A549 (cell line): ENCODE measurements at regions not wholly inside any gene's neighbourhood (a gene's known extent, or its start where the extent isn't known, plus 50 kb on each side); places are given as distances from the start of the nearest gene placed in this dataset.

Experiments
- ATAC-seq, 2 experiments: fragments of 200-7000 bp in 1 of 2; fragments of >200 bp in 1 of 2; cut with Nextera tagmentation in 1 of 2; cut with Tn5 transposase in 1 of 2; 3 replicates each; pipeline versions ENCODE4 v1.8.0 to v1.9.1; 2018 to 2020; ENCODE audit warnings: mild to moderate bottlenecking in 1 of 2, moderate library complexity in 1 of 2
- CTCF ChIA-PET: fragments of 300-600 bp; sonication (Branson Sonifier 250); formaldehyde crosslinking; extraction: SDS; loops from one replicate; lab custom pipeline; 2021; ENCODE audit warnings: antibody characterized with exemption, inconsistent platforms; lab: Yijun Ruan, JAX
- POLR2A ChIA-PET: fragments of 350-600 bp; formaldehyde crosslinking; extraction: SDS; loops from one replicate; lab custom pipeline; 2021; ENCODE audit warnings: antibody characterized with exemption, inconsistent platforms; lab: Yijun Ruan, JAX
- DNase-seq, 2 experiments: peaks; one replicate each; pipeline versions ENCODE4 v3.0.0 to v3.0.0-alpha.2; 2011 to 2016; ENCODE audit warnings: low read depth in 1 of 2, low spot score in 1 of 2
- FAIRE-seq: peaks from 2 replicates; lab custom pipeline; 2011; peaks lifted over from hg19 to GRCh38; lab: Jason Lieb, UNC
- H3K27ac ChIP-seq, 2 experiments: fragments of >200 bp; sonication (Bioruptor Twin); formaldehyde crosslinking; 3 replicates each; pipeline ENCODE4 v1.5.1; 2016 to 2017
- H3K4me1 ChIP-seq: fragments of >200 bp; sonication (Bioruptor Twin); formaldehyde crosslinking; 3 replicates; pipeline ENCODE4 v1.6.1; 2016
- H3K4me2 ChIP-seq: fragments of >200 bp; sonication (Bioruptor Twin); formaldehyde crosslinking; 3 replicates; pipeline ENCODE4 v1.6.1; 2016
- H3K4me3 ChIP-seq: fragments of >200 bp; sonication (Bioruptor Twin); formaldehyde crosslinking; 3 replicates; pipeline ENCODE4 v1.5.1; 2016
- H3K9me3 ChIP-seq: fragments of >200 bp; sonication (Bioruptor Twin); formaldehyde crosslinking; 3 replicates; pipeline ENCODE4 v1.6.1; 2016
- BHLHE40 ChIP-seq: IDR thresholded peaks from 2 replicates; pipeline ENCODE4 v1.6.1; 2012; ENCODE audit warnings: low read depth, low read length, inconsistent platforms
- CBX2 ChIP-seq: fragments of 200-600 bp; sonication (generic); IDR thresholded peaks from 2 replicates; pipeline ENCODE4 v1.6.1; 2016; ENCODE audit warnings: low read depth, mild to moderate bottlenecking, borderline replicate concordance
- CHD2 ChIP-seq: fragments of 150-350 bp; IDR thresholded peaks from 2 replicates; pipeline ENCODE4 v1.6.1; 2014; ENCODE audit warnings: low read length; ENCODE audit not compliant: partially characterized antibody
- ELK1 ChIP-seq: fragments of 150-350 bp; IDR thresholded peaks from 2 replicates; pipeline ENCODE4 v1.6.1; 2014; ENCODE audit warnings: low read depth, mild to moderate bottlenecking, low read length
- EP300 ChIP-seq, 2 experiments: fragments of >200 bp; sonication (Bioruptor Twin); formaldehyde crosslinking; IDR thresholded peaks; 2 replicates in 1 of 2; 3 replicates in 1 of 2; pipeline ENCODE4 v1.6.1; 2016 to 2017
- HEYL ChIP-seq: fragments of 250-450 bp; sonication (Bioruptor Pico); IDR thresholded peaks from 2 replicates; pipeline ENCODE4 v1.8.0; 2021; ENCODE audit warnings: mild to moderate bottlenecking, moderate library complexity
- HMGXB4 ChIP-seq: fragments of 250-450 bp; sonication (Bioruptor Pico); IDR thresholded peaks from 2 replicates; pipeline ENCODE4 v1.5.0; 2021; ENCODE audit warnings: mild to moderate bottlenecking, moderate library complexity, borderline replicate concordance
- HOXA7 ChIP-seq: fragments of 250-450 bp; sonication (Bioruptor Pico); IDR thresholded peaks from 2 replicates; pipeline ENCODE4 v1.5.0; 2020; ENCODE audit warnings: mild to moderate bottlenecking, moderate library complexity
- HOXB13 ChIP-seq: fragments of 250-450 bp; sonication (Bioruptor Pico); IDR thresholded peaks from 2 replicates; pipeline ENCODE4 v1.5.0; 2020; ENCODE audit warnings: low read depth, mild to moderate bottlenecking, moderate library complexity
- PBX3 ChIP-seq: IDR thresholded peaks from 2 replicates; pipeline ENCODE4 v1.6.1; 2012
- PHF8 ChIP-seq: fragments of 200-600 bp; sonication (generic); IDR thresholded peaks from 2 replicates; pipeline ENCODE4 v1.6.1; 2016; ENCODE audit warnings: low read depth, mild to moderate bottlenecking, antibody characterized with exemption, moderate library complexity, borderline replicate concordance
- POLR2A ChIP-seq: IDR thresholded peaks from 2 replicates; pipeline ENCODE4 v1.6.1; 2012; ENCODE audit warnings: mild to moderate bottlenecking, low read length
- RARB ChIP-seq: fragments of 250-450 bp; sonication (Bioruptor Pico); IDR thresholded peaks from 2 replicates; pipeline ENCODE4 v1.8.0; 2021; ENCODE audit warnings: mild to moderate bottlenecking, moderate library complexity
- RCOR1 ChIP-seq: fragments of 150-350 bp; IDR thresholded peaks from 2 replicates; pipeline ENCODE4 v1.6.1; 2014; ENCODE audit warnings: antibody characterized with exemption, low read length, low read depth
- REST ChIP-seq: fragments of 200-600 bp; sonication (generic); IDR thresholded peaks from 2 replicates; pipeline ENCODE4 v1.6.1; 2016; ENCODE audit warnings: antibody characterized with exemption, mild to moderate bottlenecking, moderate library complexity
- RNF2 ChIP-seq: fragments of 200-600 bp; sonication (generic); IDR thresholded peaks from 2 replicates; pipeline ENCODE4 v1.6.1; 2016; ENCODE audit warnings: low read depth, mild to moderate bottlenecking, antibody characterized with exemption, moderate library complexity, borderline replicate concordance
- TP53 ChIP-seq: fragments of 250-450 bp; sonication (Bioruptor Pico); IDR thresholded peaks from 2 replicates; pipeline ENCODE4 v1.5.0; 2021; ENCODE audit warnings: mild to moderate bottlenecking, moderate library complexity
- WGBS: methylation state at CpG from one replicate; pipeline ENCODE4 v1.1.6; 2017; ENCODE audit errors: missing lambda C conversion rate; 5-methylcytosine and 5-hydroxymethylcytosine counted together

- FAIRE-seq = no peak
These were observed 1898.8 kb upstream of the PIK3C3 start for GRCh38 chr18:40056079-40056692.

More at GRCh38 chr18:40056079-40056692, 1898.8 kb upstream of the PIK3C3 start:
- DNase-seq (no peak), ATAC-seq (no peak)
- H3K9me3 ChIP-seq = no peaks in the 10 kb centered on the region
- CTCF ChIA-PET = no interaction called here
- H3K27ac ChIP-seq = no peak overlapping the region
- TF ChIP-seq CBX2 (no peak), PBX3 (no peak), CHD2 (no peak), TP53 (CRISPR knock-in tag) (no peak), HOXB13 (CRISPR knock-in tag) (no peak), BHLHE40 (no peak), REST (no peak), POLR2A (no peak), PHF8 (no peak), RNF2 (no peak), RARB (no peak), HOXA7 (no peak), EP300 (IDR thresholded peaks at IDR 0.05) (no peak), ELK1 (no peak), RCOR1 (no peak), HMGXB4 (no peak), HEYL (no peak)
- H3K4me1 ChIP-seq = no peaks in the 10 kb centered on the region
- no peak overlapping the region for H3K4me3 ChIP-seq
- H3K4me2 ChIP-seq = no peak overlapping the region
- POLR2A ChIA-PET = no interaction called here
- WGBS = 9% methylated on average over 2 of the region's 2 CpGs
